H54 (cell line): ENCODE measurements at regions not wholly inside any gene's neighbourhood (a gene's known extent, or its start where the extent isn't known, plus 50 kb on each side); places are given as distances from the start of the nearest gene placed in this dataset.

Experiments used
- DNase-seq: peaks from one replicate; pipeline ENCODE4 v3.0.0; 2011; ENCODE audit warnings: low spot score, mixed read lengths; ENCODE audit not compliant: insufficient read length
- FAIRE-seq: peaks from 3 replicates; lab custom pipeline; 2011; peaks lifted over from hg19 to GRCh38; lab: Jason Lieb, UNC
- POLR2A ChIP-seq: IDR thresholded peaks from 2 replicates; pipeline ENCODE4 v1.6.1; 2011; ENCODE audit warnings: low read depth, mild to moderate bottlenecking, low read length

DNA sequence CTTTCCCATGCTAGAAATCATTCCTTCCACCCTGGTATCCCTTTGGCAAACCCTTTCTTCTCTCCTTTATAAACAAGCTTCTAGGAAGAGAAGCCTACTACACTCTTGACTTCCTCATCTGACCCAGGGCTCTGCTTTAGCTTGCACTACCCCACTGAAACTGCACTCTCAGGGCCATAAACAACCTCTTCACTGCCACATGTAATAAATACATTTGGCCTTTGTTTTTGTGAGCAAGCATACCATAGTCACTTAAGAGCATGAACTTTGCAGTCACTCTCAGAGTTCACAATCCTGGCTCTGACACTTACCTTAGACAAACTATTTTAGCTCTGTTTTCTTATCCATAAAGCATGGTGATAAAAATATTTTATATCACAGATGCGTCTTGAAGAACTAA lies 50.7 kb upstream of the USP38 start:
- TF ChIP-seq POLR2A, result no peak
- no peak for DNase-seq
- FAIRE-seq, result no peak
